ENCODE measurements at regions not wholly inside any gene's neighbourhood (a gene's known extent, or its start where the extent isn't known, plus 50 kb on each side); places are given as distances from the start of the nearest gene placed in this dataset.

- no peak for DNase-seq
These were observed 154.1 kb upstream of the PDE10A start for GRCh38 chr6:165817148-165817547.

- no peak for DNase-seq
These were observed 151.6 kb upstream of the PDE10A start for GRCh38 chr6:165814679-165815078.

- DNase-seq = no peak
These were observed 148.5 kb upstream of the PDE10A start for GRCh38 chr6:165811512-165811911.

- no peak for DNase-seq
These were observed 145.0 kb upstream of the PDE10A start for GRCh38 chr6:165808021-165808420.

GRCh38 chr6:165807249-165807960 lies 144.4 kb upstream of the PDE10A start:
- no peak for DNase-seq

GRCh38 chr6:165806126-165806810 lies 143.2 kb upstream of the PDE10A start:
- DNase-seq = no peak

GRCh38 chr6:165805636-165806035 lies 142.6 kb upstream of the PDE10A start:
- DNase-seq = no peak

- DNase-seq = no peak
These were observed 142.1 kb upstream of the PDE10A start for GRCh38 chr6:165805067-165805555.

GRCh38 chr6:165804331-165805066 lies 141.5 kb upstream of the PDE10A start:
- DNase-seq = no peak

- no peak for DNase-seq
These were observed 137.3 kb upstream of the PDE10A start for GRCh38 chr6:165800337-165800736.

GRCh38 chr6:165799391-165800153 lies 136.5 kb upstream of the PDE10A start:
- no peak for DNase-seq

- DNase-seq = no peak
These were observed 135.9 kb upstream of the PDE10A start for GRCh38 chr6:165798991-165799390.

- DNase-seq = no peak
These were observed 131.1 kb upstream of the PDE10A start for GRCh38 chr6:165794179-165794601.

- no peak for DNase-seq
These were observed 130.3 kb upstream of the PDE10A start for GRCh38 chr6:165793287-165793825.

- no peak for DNase-seq
These were observed 128.9 kb upstream of the PDE10A start for GRCh38 chr6:165791876-165792437.

GRCh38 chr6:165791306-165791705 lies 128.3 kb upstream of the PDE10A start:
- DNase-seq = no peak

GRCh38 chr6:165782812-165783211 lies 119.8 kb upstream of the PDE10A start:
- no peak for DNase-seq

GRCh38 chr6:165782134-165782533 lies 119.1 kb upstream of the PDE10A start:
- no peak for DNase-seq

- no peak for DNase-seq
These were observed 114.6 kb upstream of the PDE10A start for GRCh38 chr6:165777680-165778079.

- no peak for DNase-seq
These were observed 113.7 kb upstream of the PDE10A start for GRCh38 chr6:165776691-165777090.

- no peak for DNase-seq
These were observed 112.7 kb upstream of the PDE10A start for GRCh38 chr6:165775721-165776120.

- no peak for DNase-seq
These were observed 112.0 kb upstream of the PDE10A start for GRCh38 chr6:165774903-165775601.

Measured in activated naive CD4-positive, alpha-beta T cell treated with Interleukin-2 at 50 U/mL for 16 hours (primary cell).